Left cardiac atrium (tissue), 4 donors: ENCODE measurements at regions not wholly inside any gene's neighbourhood (a gene's known extent, or its start where the extent isn't known, plus 50 kb on each side); places are given as distances from the start of the nearest gene placed in this dataset.
"Not testable (repeated sequence)": the region's sequence is repeated elsewhere in the genome, so short reads cannot be mapped to it uniquely, and the experiment has no call there.

Experiments
- ATAC-seq, 2 donors: fragments of 200-7000 bp; cut with Tn5 transposase; one replicate each; pipeline ENCODE4 v1.9.1; 2020; ENCODE audit warnings: mild to moderate bottlenecking in 2 of 2, moderate library complexity in 2 of 2
- DNase-seq: peaks from one replicate; pipeline ENCODE4 v3.0.0-alpha.2; 2020
- intact Hi-C, 2 donors: fragments of 100-400 bp; cut with DNase I; formaldehyde crosslinking; loops; one replicate each; pipeline versions ENCODE4 v1.14.1 to v1.15.1; 2022 to 2023
- donor health status: DM: no; HTN: yes; CAD: no.
- donor health status: DM: no; HTN: yes; CAD: no; lungs with severe emphysema.
- donor health status: DM: yes; HTN: yes; CAD: no.
- donor health status: Dilated cardiomyopathy.

- not testable (repeated sequence) for DNase-seq, ATAC-seq
Observed at GRCh38 chr1:228796945-228797344, 61.7 kb downstream of the RHOU start.

GRCh38 chr1:228798035-228798434, 62.8 kb downstream of the RHOU start:
- DNase-seq (no peak), ATAC-seq (no peak)
- intact Hi-C loops: no loop called here

More at GRCh38 chr1:228796945-228797344, 61.7 kb downstream of the RHOU start:
- intact Hi-C loops: not testable (repeated sequence)

- no peak for ATAC-seq
- intact Hi-C loops: no loop called here
Observed at GRCh38 chr1:228798548-228798947, 63.3 kb downstream of the RHOU start.

DNA sequence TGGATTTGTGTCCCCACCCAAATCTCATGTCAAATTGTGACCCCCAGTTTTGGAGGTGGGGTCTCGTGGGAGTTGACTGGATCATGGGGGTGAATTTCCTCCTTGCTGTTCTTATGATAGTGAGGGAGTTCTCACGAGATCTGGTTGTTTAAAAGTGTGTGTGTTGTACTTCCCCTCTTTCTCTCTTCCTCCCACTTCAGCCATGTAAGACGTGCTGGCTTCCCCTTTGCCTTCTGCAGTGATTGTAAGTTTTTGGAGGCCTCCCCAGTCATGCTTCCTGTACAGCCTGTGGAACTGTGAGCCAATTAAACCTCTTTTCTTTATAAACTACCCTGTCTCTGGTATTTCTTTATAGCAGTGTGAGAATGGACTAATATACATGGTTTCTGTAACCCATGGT, 64.6 kb downstream of the RHOU start:
- DNase-seq (no peak), ATAC-seq (no peak)
- intact Hi-C loops: no loop called here

More at GRCh38 chr1:228798548-228798947, 63.3 kb downstream of the RHOU start:
- no peak for DNase-seq

DNA sequence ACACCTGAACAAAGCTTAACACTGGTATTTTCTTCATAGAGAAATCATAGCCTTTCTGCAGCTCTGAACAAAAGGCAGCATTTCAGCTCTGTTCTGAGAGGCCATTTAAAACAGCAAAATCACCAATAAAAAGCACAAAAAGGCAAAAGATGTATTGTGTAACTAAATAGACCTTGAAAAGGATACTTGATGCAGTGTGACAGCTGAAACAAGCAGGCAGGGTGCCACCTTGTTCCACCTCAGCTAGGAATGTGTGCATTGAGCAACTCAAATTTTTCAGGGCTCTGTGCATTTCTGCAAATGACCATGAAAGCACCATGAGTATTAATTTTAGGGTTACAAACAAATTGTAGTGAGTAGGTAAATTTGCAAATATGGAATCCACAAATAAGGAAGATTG, 65.8 kb downstream of the RHOU start:
- DNase-seq (no peak), ATAC-seq (no peak)
- intact Hi-C loops: no loop called here

DNA sequence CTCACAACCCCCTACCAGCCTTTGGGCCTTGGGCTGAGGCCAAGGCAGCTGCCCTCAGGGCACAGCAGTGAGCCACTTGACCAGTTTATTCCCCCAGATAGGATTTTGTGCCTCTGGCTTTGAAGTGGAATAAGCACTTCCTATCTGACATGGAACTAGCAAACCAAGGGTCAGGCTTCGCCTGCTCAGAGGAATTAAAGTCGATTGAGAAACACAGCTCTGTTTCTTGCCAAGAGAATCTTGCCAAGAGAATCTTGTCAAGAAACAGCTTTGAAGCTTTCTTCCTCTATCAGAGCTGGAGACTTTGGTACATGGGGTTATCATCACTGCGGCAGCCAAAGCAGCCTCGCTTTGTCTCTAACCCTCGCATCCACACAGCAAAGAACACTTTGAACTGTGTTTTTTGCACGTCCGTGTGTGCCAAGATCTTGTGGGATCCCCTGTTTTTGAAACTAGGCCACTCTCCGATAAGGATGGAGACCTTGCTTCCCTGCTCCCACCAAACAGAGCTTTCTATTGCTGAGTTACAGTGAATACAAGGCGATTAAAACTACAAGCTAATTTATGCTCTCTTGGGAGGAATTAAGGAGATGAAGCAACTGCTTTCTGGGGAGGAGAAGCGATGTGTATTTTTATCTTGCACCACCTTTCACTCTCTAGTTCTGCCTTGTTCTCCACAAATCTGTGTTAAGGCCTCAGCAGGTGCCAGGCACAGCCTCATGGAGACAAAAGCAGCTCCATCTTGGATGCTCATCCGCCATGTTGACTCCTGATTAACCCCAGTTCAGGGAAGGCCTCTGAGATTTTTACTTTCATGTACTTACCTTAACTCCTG, 67.3 kb downstream of the RHOU start:
- intact Hi-C loops: no loop called here
- ATAC-seq: peak; percentile 74 to 89
- DNase-seq: peak; percentile 71

DNA sequence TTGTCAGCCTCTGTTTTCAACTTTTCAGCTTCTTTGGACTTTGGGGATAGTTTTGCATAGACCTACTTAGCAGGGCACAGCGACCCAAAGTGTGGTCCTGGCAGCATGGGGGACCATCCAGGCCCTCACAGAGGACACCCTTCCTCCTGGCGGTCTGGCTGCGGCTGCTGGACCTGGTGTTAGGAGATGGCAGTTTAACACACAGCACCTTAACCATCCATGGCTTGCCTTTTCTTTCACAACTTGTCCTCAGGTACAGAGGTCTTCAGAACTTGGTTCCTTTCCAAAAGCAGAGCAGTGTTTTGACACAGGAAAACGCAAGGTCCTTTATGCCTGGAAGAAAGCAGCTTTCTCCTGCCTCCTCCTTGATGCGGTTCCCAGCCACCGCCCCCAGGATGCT, 68.1 kb downstream of the RHOU start:
- intact Hi-C loops: no loop called here
- no peak for ATAC-seq
- DNase-seq: no peak

DNA sequence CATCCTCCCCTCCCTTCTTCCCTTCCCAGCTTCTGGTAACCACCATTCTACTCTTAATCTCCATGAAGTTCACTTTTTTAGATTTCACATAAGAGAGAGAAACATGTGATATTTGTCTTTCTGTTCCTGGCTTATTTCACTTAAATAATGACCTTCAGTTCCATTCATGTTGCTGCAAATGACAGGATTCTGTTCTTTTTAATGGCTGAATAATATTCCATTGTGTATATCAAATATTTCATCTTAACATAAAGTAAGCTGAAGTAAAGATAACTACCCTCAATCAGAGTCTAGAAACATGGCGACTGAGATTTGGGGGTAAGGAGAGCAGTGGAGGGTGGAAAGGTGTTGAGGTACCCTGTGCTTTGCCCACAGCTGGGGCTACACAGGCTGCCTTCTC, 68.9 kb downstream of the RHOU start:
- intact Hi-C loops: no loop called here
- no peak for ATAC-seq
- no peak for DNase-seq

DNA sequence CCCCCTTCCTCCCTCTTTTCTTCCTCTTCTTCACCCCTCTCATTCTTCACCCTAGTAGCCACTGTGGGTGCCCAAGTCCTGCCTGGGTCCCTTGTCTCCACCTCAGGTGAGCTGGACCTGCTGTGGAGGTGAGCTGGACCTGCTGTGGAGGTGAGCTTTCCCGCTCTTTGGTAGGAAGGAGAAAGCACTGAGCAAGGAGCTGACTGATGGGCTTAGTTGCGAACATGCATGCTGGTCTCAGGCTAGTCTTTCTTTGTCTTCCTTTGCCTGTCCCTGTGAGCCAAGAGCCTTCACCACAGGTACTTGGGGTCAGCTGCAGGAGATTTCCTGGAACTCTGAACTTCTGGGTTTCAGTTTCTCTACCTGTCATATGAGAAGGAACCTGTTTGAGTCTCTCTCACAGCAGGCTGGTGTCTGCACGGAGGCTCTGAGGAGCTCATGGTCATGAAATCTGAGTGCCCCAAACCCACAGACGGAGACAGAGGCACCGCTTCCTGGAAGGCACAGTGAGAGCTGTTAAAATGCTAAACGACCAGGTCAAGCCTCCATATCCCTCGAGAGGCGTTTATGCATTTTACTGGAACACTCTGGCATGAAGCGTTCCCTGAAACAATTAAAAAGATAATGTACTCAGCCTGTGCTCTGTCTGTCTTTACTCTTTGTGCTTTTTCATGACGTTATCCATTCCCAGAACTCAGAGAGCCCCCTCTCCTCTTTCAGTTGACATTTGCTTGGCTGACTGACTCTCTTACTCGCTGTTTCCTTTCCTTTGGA, 69.5 kb downstream of the RHOU start:
- intact Hi-C loops: no loop called here
- peak in 1 of 2 donors; percentile 20 for ATAC-seq
- no peak for DNase-seq

DNA sequence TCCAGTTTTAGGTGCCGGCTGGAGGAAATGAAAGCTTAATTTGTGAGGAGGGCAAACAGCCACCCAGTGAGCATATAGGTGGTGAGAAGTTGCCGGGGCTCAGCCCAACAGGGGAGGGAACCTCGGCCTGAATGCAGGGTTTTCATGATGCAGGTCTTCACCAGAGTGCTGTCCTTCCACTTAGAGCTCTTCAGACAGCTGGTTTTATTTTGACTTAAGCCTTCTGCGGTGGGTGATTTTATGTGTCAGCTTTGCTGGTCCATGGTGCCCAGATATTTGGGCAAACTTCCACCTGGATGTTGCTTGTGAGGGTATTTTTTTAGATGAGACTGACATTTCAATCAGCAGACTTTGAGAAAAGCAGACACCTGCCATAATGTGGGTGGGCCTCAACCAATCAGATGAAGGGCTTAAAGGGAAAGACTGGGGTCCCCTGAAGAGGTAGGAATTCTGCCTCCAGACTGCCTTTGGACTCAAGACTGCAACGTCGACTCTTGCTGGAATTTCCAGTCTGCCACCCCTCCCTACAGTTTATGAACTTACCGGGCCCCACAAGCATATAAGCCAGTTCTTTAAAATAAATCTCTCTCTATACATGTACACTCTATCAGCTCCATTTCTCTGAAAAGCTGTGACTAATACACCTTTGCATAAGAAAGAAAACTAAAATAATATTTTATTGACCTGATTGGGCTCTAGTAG, 72.8 kb downstream of the RHOU start:
- intact Hi-C loops: no loop called here
- ATAC-seq (no peak), DNase-seq (no peak)

- ATAC-seq: no peak
- DNase-seq: no peak
- intact Hi-C loops: no loop called here
Observed at GRCh38 chr1:228809621-228810394, 74.5 kb downstream of the RHOU start.

- no peak for ATAC-seq
- intact Hi-C loops: no loop called here
- DNase-seq: no peak
Observed at GRCh38 chr1:228810395-228810758, 75.1 kb downstream of the RHOU start.

GRCh38 chr1:228810878-228811711, 75.8 kb downstream of the RHOU start:
- ATAC-seq (peak; percentile 23 to 34), DNase-seq (no peak)
- intact Hi-C loops: no loop called here

- intact Hi-C loops: no loop called here
- peak in 1 of 2 donors; percentile 45 for ATAC-seq
- DNase-seq: no peak
Observed at GRCh38 chr1:228811712-228812305, 76.5 kb downstream of the RHOU start.

DNA sequence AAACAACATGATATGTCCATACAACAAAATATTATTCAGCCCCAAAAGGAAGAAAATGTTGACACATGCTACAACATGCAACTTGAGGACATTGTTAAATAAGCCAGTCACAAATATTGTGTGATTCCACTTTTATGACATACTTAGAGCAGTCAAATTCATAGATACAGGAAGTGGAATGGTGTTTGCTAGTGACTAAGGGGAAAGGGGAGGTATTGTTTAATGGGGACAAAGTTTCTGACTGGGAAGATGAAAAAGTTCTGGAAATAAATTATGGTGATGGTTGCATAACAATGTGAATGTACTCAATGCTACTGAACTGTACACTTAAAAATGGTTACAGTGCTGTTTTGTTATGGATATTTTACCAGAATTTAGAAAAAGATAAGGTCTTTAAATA, 77.7 kb downstream of the RHOU start:
- DNase-seq: no peak
- intact Hi-C loops: no loop called here
- no peak for ATAC-seq

DNA sequence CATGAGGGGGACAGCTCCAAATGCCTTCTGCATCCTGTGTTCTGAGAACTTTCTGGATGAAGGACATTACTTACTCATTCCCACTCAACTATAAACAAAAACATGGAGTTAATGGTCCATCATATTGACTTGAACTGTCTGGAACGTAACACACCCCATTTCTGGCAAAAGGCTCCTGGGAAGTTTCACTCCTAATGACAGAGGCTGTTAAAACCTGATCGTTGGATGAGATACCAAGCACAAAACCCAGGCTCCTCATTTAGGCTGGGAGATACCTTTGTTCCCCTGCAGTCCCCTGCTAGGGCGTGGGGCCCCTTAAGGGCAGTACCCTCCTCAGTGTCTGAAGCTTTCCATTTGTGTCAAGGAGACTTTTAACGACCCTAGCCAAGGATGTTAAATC, 78.9 kb downstream of the RHOU start:
- no peak for DNase-seq
- no peak for ATAC-seq
- intact Hi-C loops: no loop called here

DNA sequence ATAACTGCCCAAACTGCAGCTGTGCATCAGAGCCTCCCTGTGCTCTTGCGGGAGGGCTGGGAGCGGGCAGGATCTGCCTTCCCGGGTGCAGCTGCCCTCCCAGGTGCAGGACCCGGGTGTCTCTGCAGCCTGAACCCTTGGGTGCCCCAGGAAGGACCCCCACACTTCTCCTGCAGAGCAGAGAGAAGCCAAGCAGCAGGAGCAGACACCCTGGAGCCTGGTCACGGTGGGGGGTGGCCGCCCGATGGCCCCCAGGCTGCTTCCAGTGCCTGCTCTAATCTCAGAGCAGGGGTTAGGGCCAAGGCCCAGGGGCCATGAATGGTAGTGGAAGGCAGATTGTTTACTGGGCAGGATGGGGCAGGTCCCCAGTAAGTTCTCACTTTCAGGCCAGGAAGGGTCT, 83.0 kb downstream of the RHOU start:
- DNase-seq (no peak), ATAC-seq (no peak)
- intact Hi-C loops: no loop called here
